Astrocyte (in vitro differentiated cells and primary cell): ENCODE measurements at regions not wholly inside any gene's neighbourhood (a gene's known extent, or its start where the extent isn't known, plus 50 kb on each side); places are given as distances from the start of the nearest gene placed in this dataset.

Source experiments
- DNase-seq: peaks from one replicate; pipeline ENCODE4 v3.0.0-alpha.2; 2010; ENCODE audit warnings: low read depth
- FAIRE-seq: peaks from 2 replicates; lab custom pipeline; 2011; peaks lifted over from hg19 to GRCh38; lab: Jason Lieb, UNC
- H2AFZ ChIP-seq: 2 replicates; pipeline ENCODE4 v1.6.0; 2012; ENCODE audit warnings: low read depth, low read length, inconsistent platforms
- H3K27ac ChIP-seq: 2 replicates; pipeline ENCODE4 v1.5.1; 2011; ENCODE audit warnings: low read depth, low read length, inconsistent platforms
- H3K27me3 ChIP-seq: 2 replicates; pipeline ENCODE4 v1.6.0; 2011; ENCODE audit warnings: low read length, inconsistent platforms; ENCODE audit not compliant: insufficient read depth
- H3K36me3 ChIP-seq: 2 replicates; pipeline ENCODE4 v1.5.1; 2011; ENCODE audit warnings: low read length, inconsistent platforms; ENCODE audit not compliant: insufficient read depth
- H3K4me1 ChIP-seq: 2 replicates; pipeline ENCODE4 v1.5.1; 2011; ENCODE audit warnings: low read length, inconsistent platforms; ENCODE audit not compliant: insufficient read depth
- H3K4me2 ChIP-seq: 2 replicates; pipeline ENCODE4 v1.6.0; 2012; ENCODE audit warnings: low read length, inconsistent platforms
- H3K4me3 ChIP-seq: 2 replicates; pipeline ENCODE4 v1.5.1; 2011; ENCODE audit warnings: low read depth, mild to moderate bottlenecking, low read length, inconsistent platforms; ENCODE audit not compliant: insufficient read depth
- H3K79me2 ChIP-seq: 2 replicates; pipeline ENCODE4 v1.6.0; 2012; ENCODE audit warnings: mild to moderate bottlenecking, low read length, inconsistent platforms; ENCODE audit not compliant: insufficient read depth
- H3K9ac ChIP-seq: 2 replicates; pipeline ENCODE4 v1.6.0; 2012; ENCODE audit warnings: mild to moderate bottlenecking, low read length, inconsistent platforms
- H3K9me3 ChIP-seq: 2 replicates; pipeline ENCODE4 v1.5.1; 2012; ENCODE audit warnings: low read depth, mild to moderate bottlenecking, low read length, inconsistent platforms; ENCODE audit not compliant: insufficient read depth
- H4K20me1 ChIP-seq: 2 replicates; pipeline ENCODE4 v1.6.0; 2012; ENCODE audit warnings: low read length, inconsistent platforms; ENCODE audit not compliant: insufficient read depth
- H3K27ac Mint-ChIP-seq: one replicate; pipeline ENCODE4 v1.8.0; 2021; ENCODE audit warnings: mild to moderate bottlenecking, mixed read lengths; ENCODE audit not compliant: unreplicated experiment
- H3K27me3 Mint-ChIP-seq: one replicate; pipeline ENCODE4 v1.8.0; 2021; ENCODE audit warnings: low read depth, mixed read lengths; ENCODE audit not compliant: unreplicated experiment
- H3K36me3 Mint-ChIP-seq: one replicate; pipeline ENCODE4 v1.8.0; 2021; ENCODE audit warnings: low read depth, mixed read lengths; ENCODE audit not compliant: unreplicated experiment
- H3K4me1 Mint-ChIP-seq: one replicate; pipeline ENCODE4 v1.8.0; 2021; ENCODE audit warnings: low read depth, mixed read lengths; ENCODE audit not compliant: unreplicated experiment
- H3K4me3 Mint-ChIP-seq: one replicate; pipeline ENCODE4 v1.8.0; 2021; ENCODE audit warnings: mild to moderate bottlenecking, moderate library complexity, mixed read lengths; ENCODE audit not compliant: unreplicated experiment
- H3K9me3 Mint-ChIP-seq: one replicate; pipeline ENCODE4 v1.8.0; 2021; ENCODE audit warnings: mild to moderate bottlenecking, mixed read lengths; ENCODE audit not compliant: unreplicated experiment
- EZH2 ChIP-seq: IDR thresholded peaks from 2 replicates; pipeline ENCODE4 v1.6.1; 2012; ENCODE audit warnings: mild to moderate bottlenecking, low read length, inconsistent platforms; ENCODE audit not compliant: insufficient read depth
- TF ChIP-seq, protein P1 (sequence below): IDR thresholded peaks from 2 replicates; pipeline ENCODE4 v1.5.1; 2011; ENCODE audit warnings: low read depth, mild to moderate bottlenecking, inconsistent platforms, low read length, moderate library complexity; ENCODE audit not compliant: insufficient read depth

DNA sequence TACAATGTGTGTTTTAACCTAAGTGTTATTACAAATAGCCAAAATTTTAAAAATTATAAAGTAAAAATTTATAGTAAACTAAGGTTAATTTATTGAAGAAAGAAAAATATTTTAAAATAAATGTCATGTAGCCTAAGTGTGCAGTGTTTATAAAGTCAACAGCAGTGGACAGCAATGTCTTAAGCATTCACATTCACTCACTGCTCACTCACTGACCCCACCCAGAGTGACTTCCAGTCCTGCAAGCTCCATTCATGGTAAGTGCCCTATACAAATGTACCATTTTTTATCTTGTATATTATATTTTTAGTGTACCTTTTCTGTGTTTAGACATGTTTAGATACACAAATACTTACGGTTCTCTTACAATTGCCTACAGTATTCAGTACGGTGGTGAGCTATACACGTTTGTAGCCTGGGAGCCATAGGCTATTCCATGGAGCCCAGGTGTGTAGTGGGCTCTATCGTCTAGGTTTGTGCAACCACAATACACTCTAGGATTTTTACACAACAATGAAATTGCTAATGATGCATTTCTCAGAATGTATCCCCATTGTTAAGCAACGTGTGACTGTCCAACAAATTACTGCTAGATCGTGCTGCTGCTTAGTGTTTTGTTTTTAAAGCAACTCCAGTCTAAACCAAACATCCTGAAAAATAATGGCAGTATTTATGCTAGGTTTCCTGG, 108.9 kb upstream of the NAMPT start:
- Histone ChIP-seq H3K79me2 (no peaks in the 10 kb centered on the region), H2AFZ (no peak overlapping the region), H3K27ac (no peak overlapping the region), H4K20me1 (no peaks in the 10 kb centered on the region), H3K9me3 (no peaks in the 10 kb centered on the region), H3K36me3 (no peaks in the 10 kb centered on the region), H3K4me2 (no peak overlapping the region), H3K9ac (no peak overlapping the region), H3K27me3 (peaks cover 3% of the 10 kb centered on the region), H3K4me3 (no peak overlapping the region), H3K4me1 (no peaks in the 10 kb centered on the region)
- no peak for DNase-seq
- H3K9me3 Mint-ChIP-seq = no peaks in the 10 kb centered on the region
- TF ChIP-seq, protein P1, sequence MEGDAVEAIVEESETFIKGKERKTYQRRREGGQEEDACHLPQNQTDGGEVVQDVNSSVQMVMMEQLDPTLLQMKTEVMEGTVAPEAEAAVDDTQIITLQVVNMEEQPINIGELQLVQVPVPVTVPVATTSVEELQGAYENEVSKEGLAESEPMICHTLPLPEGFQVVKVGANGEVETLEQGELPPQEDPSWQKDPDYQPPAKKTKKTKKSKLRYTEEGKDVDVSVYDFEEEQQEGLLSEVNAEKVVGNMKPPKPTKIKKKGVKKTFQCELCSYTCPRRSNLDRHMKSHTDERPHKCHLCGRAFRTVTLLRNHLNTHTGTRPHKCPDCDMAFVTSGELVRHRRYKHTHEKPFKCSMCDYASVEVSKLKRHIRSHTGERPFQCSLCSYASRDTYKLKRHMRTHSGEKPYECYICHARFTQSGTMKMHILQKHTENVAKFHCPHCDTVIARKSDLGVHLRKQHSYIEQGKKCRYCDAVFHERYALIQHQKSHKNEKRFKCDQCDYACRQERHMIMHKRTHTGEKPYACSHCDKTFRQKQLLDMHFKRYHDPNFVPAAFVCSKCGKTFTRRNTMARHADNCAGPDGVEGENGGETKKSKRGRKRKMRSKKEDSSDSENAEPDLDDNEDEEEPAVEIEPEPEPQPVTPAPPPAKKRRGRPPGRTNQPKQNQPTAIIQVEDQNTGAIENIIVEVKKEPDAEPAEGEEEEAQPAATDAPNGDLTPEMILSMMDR = no peak
- TF ChIP-seq EZH2 = no peak
- H3K36me3 Mint-ChIP-seq = no peaks in the 10 kb centered on the region
- H3K27ac Mint-ChIP-seq = no peak overlapping the region
- peaks cover 8% of the 10 kb centered on the region for H3K27me3 Mint-ChIP-seq
- no peak overlapping the region for H3K4me3 Mint-ChIP-seq
- FAIRE-seq = no peak
- H3K4me1 Mint-ChIP-seq = no peaks in the 10 kb centered on the region

DNA sequence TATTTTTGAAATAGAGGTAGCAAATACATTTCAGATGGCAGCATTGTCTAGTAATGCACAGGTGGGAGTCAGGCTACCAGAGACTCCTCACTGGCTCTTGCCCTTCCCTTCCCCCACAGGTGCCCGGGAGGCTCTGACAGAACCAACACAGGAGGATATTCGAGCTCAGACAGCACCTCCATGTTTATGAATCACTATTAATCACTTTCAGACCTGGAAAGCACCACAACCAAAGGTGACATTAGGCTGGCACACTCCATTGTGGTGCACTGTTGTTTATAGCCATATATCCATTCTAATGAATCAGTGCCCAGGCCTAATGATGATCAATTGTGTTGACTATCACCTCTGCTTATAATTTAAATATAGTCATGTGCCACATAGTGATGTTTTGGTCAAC, 107.8 kb upstream of the NAMPT start:
- Histone ChIP-seq H3K9me3 (no peaks in the 10 kb centered on the region), H3K36me3 (no peaks in the 10 kb centered on the region), H3K27me3 (peaks cover 3% of the 10 kb centered on the region), H3K27ac (no peak overlapping the region), H3K79me2 (no peaks in the 10 kb centered on the region), H3K4me1 (no peaks in the 10 kb centered on the region), H2AFZ (no peak overlapping the region), H3K4me3 (no peak overlapping the region), H4K20me1 (no peaks in the 10 kb centered on the region), H3K4me2 (no peak overlapping the region), H3K9ac (no peak overlapping the region)
- no peak for TF ChIP-seq EZH2
- TF ChIP-seq, protein P1 = no peak
- no peak overlapping the region for H3K4me3 Mint-ChIP-seq
- no peaks in the 10 kb centered on the region for H3K9me3 Mint-ChIP-seq
- H3K36me3 Mint-ChIP-seq = no peaks in the 10 kb centered on the region
- DNase-seq (no peak), FAIRE-seq (no peak)
- H3K4me1 Mint-ChIP-seq = no peaks in the 10 kb centered on the region
- peaks cover 4% of the 10 kb centered on the region for H3K27me3 Mint-ChIP-seq
- no peak overlapping the region for H3K27ac Mint-ChIP-seq

DNA sequence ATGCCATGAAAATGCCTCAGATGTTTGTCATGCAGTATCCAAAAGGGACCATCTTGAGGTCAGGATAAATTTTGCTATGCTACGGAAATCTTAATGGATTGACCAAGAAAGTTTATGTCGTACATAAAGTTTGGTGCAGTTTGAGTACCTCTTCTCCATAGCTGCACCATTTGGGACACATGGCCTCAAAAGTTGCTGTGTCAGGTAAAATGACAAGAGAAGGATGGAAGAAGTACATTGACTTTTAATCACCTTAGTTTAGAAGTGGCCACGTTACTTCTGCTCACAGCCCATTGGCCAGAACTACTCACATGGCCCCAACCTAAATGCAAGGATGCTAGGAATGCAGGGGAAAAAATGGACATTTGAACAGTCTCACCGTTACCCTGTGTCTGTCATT, 107.4 kb upstream of the NAMPT start:
- Histone ChIP-seq H3K79me2 (no peaks in the 10 kb centered on the region), H3K4me1 (no peaks in the 10 kb centered on the region), H3K9me3 (peaks cover under 1% of the 10 kb centered on the region), H3K9ac (no peak overlapping the region), H3K4me3 (no peak overlapping the region), H3K4me2 (no peak overlapping the region), H3K27me3 (peaks cover 3% of the 10 kb centered on the region), H4K20me1 (no peaks in the 10 kb centered on the region), H2AFZ (no peak overlapping the region), H3K27ac (no peak overlapping the region), H3K36me3 (no peaks in the 10 kb centered on the region)
- H3K4me1 Mint-ChIP-seq = no peaks in the 10 kb centered on the region
- H3K4me3 Mint-ChIP-seq = no peak overlapping the region
- peaks cover 4% of the 10 kb centered on the region for H3K27me3 Mint-ChIP-seq
- DNase-seq = no peak
- H3K9me3 Mint-ChIP-seq = peaks cover 2% of the 10 kb centered on the region
- H3K36me3 Mint-ChIP-seq = no peaks in the 10 kb centered on the region
- FAIRE-seq = no peak
- no peak overlapping the region for H3K27ac Mint-ChIP-seq
- TF ChIP-seq, protein P1 = no peak
- no peak for TF ChIP-seq EZH2
